HPDE6-E6E7 (cell line): ENCODE measurements at regions not wholly inside any gene's neighbourhood (a gene's known extent, or its start where the extent isn't known, plus 50 kb on each side); places are given as distances from the start of the nearest gene placed in this dataset.

ENCODE experiments used
- DNase-seq: peaks from one replicate; pipeline ENCODE4 v3.0.0; 2011; ENCODE audit warnings: missing footprints; ENCODE audit errors: extremely low spot score

- DNase-seq = no peak
Measured at GRCh38 chr21:27820342-27820741, 853.5 kb upstream of the ADAMTS5 start.

DNA sequence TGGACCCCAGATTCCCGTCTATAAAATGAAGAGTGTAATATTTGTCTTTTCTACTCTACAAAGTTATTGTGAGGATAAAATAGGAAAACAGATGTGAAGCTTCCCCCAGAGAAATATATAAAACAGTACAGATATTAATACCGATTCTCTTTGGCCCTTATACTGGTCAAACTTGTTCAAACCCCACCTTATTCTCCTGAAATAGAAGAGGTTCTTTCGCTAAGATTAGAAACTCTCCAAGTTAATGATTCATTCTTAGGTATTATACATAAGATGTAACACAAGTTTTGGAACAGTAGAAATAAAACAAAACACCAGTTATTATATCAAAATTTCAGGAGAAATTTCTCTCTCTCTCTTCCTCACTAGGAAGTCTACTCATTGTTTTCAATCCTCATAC lies 852.4 kb upstream of the ADAMTS5 start:
- DNase-seq = no peak

GRCh38 chr21:27818847-27819246 lies 852.0 kb upstream of the ADAMTS5 start:
- peak; percentile 31 for DNase-seq

DNA sequence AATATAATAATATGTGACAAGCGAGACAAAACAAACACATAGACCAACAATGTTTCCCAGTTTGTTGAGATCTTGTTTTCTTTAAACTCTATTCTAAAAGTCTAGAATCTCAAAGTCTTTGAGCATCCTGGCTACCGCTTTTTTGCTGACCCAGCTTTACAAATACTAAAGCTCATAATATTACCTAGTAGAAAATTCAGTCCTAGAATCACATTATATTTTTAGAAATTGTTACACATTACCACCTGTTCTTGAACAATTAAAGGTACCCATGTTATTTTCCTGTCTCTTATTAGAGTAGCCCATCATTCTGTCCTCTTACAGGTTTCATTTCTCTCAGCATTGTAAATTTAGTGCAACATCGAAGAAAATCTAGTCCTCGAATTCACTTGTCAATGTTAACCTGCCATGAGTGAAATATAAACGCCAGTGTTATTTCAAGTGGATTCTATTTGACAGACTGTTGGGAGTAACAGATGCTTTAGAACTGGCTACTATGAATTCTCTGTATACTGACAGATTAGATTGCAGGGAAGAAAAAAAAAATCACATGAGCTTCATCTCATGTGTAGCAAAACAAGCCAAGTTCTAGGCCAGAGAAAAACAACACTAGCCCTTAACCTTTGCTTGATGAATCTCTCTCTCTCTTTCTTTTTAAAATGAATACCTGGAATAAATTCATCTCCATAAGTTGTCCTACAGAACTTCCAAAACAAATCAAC lies 851.2 kb upstream of the ADAMTS5 start:
- no peak for DNase-seq

DNA sequence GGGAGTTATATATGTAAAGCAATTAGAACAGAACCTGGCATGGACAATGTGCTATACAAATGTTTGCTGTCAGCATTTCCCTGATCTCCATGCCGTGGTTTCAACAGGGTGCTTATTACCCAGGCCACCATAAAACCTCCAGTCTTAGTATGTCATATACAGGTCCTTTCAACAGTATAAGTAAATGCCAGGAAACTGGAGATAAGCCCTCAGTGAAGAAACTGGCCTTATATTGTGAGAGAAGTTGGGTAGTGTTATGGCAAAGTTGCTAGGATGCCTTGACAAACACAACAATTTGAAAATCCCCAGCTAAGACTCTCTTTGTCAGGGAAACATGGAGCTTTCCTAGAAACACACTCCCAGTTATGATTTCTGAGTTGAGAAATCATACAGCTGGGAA lies 850.2 kb upstream of the ADAMTS5 start:
- no peak for DNase-seq

- no peak for DNase-seq
Measured at GRCh38 chr21:27816301-27816700, 849.4 kb upstream of the ADAMTS5 start.

GRCh38 chr21:27814226-27814625 lies 847.3 kb upstream of the ADAMTS5 start:
- no peak for DNase-seq

DNA sequence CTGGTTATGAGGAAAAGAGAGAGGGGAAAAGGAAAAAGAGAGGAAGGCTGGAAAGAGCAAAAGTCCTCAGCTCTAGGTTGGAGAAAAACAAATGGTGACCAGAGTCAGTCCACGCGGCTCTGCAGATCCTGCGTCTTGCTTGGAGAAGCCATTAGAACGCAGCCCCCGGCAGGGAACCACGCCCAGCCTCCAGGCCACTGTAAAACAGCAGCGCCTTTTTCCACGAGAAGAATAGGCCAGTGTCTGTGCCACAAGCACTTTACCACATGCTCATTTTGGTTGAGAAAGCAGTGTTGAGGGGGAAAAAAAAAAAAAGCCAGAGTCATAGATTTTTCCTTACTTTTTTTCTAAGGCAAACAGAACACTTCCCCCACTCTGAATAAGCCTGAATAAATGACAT lies 846.9 kb upstream of the ADAMTS5 start:
- no peak for DNase-seq

- DNase-seq = no peak
Measured at GRCh38 chr21:27813344-27813743, 846.5 kb upstream of the ADAMTS5 start.

DNA sequence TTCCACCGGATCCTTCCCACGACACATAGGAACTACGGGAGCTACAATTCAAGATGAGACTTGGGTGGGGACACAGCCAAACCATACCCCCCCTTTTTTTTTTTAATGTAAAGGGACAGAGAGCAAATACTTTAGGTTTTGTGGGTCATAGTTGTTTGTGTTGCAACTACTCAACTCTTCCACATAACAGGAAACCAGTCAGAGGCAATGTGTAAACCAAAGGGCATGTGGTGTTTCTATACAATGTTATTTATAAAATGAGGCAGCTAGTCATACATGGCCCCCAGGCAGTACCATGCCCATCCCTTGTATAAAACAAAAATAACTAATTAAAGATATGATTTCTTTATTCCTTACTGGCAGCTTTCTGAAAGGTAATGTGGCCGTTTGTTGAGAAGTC lies 845.4 kb upstream of the ADAMTS5 start:
- DNase-seq = no peak

- DNase-seq = no peak
Measured at GRCh38 chr21:27808923-27809322, 842.0 kb upstream of the ADAMTS5 start.

DNA sequence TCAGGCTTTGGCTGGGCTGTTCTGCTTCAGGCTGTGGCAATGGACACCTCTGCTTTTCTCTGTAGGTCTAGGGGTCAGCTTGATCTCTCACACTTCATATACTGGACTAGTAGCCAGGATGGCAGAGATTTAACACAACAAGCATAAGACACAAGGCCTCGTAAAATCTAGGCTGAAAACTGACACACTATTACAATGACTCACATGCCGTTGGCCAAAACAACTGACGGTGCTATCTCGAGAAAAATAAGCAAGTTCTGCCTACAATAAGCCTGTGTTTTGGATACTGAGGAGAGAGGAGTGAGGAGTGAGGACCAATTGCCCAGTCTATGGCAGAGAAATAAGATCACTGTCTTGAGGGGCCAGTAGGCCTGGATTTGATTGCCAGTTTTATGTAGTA lies 840.7 kb upstream of the ADAMTS5 start:
- DNase-seq = no peak

DNA sequence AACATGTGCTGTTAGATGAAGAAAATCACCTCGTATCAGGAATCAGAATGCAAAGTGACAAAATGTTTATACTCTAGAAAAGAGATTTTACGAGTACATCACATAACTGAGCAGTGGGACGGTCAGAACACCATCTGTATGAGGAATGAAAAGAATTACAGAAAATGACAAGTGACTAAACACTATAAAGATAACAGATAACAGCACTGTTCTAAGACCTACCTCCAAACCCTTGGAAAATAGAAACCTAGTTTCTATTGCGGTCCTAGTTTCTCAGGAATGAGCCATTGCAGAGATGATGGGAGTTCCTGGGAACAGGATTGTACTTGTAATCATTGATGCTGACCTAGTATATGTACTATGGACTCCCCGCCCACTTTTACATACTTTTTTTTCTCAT lies 839.4 kb upstream of the ADAMTS5 start:
- DNase-seq = no peak

- DNase-seq = no peak
Measured at GRCh38 chr21:27805696-27806095, 838.8 kb upstream of the ADAMTS5 start.

- no peak for DNase-seq
Measured at GRCh38 chr21:27804515-27804914, 837.6 kb upstream of the ADAMTS5 start.

- no peak for DNase-seq
Measured at GRCh38 chr21:27803571-27803970, 836.7 kb upstream of the ADAMTS5 start.

DNA sequence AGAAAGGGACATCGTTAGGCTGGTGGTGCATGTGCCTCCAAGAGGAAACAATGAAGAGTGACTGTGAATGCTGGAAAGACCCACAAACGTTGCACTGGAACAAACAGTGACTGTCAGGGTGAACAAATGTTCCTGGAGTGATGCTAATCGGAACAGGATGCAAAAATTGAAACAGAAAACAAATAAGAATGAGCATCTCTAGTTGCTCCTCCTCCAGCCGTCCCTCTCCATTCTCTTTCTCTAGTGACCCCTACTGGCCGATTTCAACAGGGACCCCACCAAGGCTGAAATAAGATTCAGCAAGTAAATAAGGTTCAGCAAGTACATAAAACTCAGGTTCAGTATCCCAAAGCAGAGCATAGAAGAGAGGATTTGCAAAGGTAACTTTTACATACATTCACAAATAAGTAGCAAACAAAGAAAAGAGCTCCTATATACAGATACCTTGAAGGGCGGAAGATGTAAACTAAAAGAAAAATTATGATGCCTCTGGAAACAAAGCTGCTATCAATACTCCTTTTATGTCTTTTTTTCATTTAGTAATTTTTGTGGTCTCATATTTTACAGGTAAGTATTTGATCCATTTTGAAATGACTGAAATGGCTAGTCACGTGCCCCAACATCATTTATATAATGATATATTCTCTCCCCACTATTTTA lies 836.1 kb upstream of the ADAMTS5 start:
- peak; percentile 22 for DNase-seq

DNA sequence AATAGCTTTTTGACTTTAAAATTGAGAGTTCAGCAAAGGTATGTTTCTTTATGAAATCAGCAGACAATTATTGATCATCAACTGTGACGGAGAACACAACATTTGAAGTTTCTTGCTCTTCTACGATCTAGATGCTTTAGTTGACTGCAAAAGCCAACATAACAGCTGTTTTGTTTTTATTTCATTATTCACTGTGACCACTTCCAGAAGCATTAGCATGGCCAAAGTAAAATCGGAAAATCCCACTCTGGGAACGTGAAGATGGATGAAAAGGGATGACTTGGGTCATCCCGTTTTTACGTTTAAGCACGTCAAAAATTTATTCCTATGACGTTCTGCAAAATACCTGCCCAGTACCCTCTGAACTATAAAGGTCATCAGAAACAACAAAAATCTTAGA lies 833.0 kb upstream of the ADAMTS5 start:
- no peak for DNase-seq

GRCh38 chr21:27796106-27796505 lies 829.2 kb upstream of the ADAMTS5 start:
- DNase-seq = no peak

GRCh38 chr21:27795418-27795817 lies 828.5 kb upstream of the ADAMTS5 start:
- no peak for DNase-seq

GRCh38 chr21:27793901-27794300 lies 827.0 kb upstream of the ADAMTS5 start:
- DNase-seq = no peak

DNA sequence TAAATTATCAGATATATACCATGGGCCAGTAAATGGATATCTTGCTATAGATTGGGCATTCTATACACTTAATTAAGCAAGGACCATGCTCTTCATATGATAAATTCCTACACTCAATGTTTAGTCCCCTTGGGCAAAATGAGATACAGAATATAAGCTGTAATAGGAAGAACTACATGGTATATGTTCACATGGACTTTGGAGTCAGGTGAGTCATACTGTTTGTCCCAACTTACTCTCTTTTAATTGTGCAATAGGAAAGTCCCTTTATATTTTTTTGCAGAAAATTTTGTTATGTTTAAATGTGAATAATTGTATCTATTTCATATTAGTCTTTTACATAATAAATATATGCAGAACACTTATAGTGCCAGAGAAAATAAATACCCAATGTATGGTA lies 820.2 kb upstream of the ADAMTS5 start:
- DNase-seq = peak; percentile 10

DNA sequence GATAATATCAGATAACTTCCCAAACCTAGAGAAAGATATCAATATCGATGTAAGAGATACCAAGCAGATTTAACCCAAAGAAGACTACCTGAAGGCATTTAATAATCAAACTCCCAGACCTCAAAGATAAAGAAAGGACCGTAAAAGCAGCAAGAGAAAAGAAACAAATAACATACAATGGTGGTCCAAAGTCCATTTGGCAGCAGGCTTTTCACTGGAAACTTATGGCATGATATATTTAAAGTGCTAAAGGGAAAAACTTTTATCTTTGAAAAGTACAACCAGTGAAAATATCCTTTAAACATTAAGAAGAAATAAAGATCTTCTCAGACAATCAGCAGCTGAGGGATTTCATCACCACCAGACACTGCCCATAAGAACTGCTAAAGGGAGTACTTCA lies 812.7 kb upstream of the ADAMTS5 start:
- DNase-seq = no peak
